GM23338 (cell line): ENCODE measurements at regions not wholly inside any gene's neighbourhood (a gene's known extent, or its start where the extent isn't known, plus 50 kb on each side); places are given as distances from the start of the nearest gene placed in this dataset.

ENCODE experiments used
- ATAC-seq: fragments of 200-7000 bp; cut with Tn5 transposase; 3 replicates; pipeline ENCODE4 v1.9.1; 2020
- DNase-seq: peaks from one replicate; pipeline ENCODE4 v3.0.0-alpha.2; 2015; ENCODE audit warnings: low spot score
- H2AFZ ChIP-seq: fragments of 200-600 bp; sonication (generic); 2 replicates; pipeline ENCODE4 v1.8.0; 2016; ENCODE audit warnings: antibody characterized with exemption, mild to moderate bottlenecking, moderate library complexity
- H3F3A ChIP-seq: fragments of 200-600 bp; sonication (generic); replicated peaks from 2 replicates; pipeline ENCODE4 v1.8.0; 2017; ENCODE audit warnings: antibody characterized with exemption, mixed run types, low read depth
- H3K27ac ChIP-seq: fragments of 200-600 bp; sonication (generic); 2 replicates; pipeline ENCODE4 v1.6.1; 2016; ENCODE audit warnings: low read depth
- H3K27me3 ChIP-seq: fragments of 200-600 bp; sonication (generic); 2 replicates; pipeline ENCODE4 v1.8.0; 2016; ENCODE audit warnings: mild to moderate bottlenecking, mixed run types, moderate library complexity; ENCODE audit not compliant: insufficient read depth
- H3K36me3 ChIP-seq: fragments of 200-600 bp; sonication (generic); 2 replicates; pipeline ENCODE4 v1.8.0; 2016; ENCODE audit warnings: mild to moderate bottlenecking; ENCODE audit not compliant: insufficient read depth
- H3K4me1 ChIP-seq: fragments of 200-600 bp; sonication (generic); 2 replicates; pipeline ENCODE4 v1.8.0; 2016; ENCODE audit warnings: mild to moderate bottlenecking, moderate library complexity; ENCODE audit not compliant: insufficient read depth
- H3K4me2 ChIP-seq: fragments of 200-600 bp; sonication (generic); 2 replicates; pipeline ENCODE4 v1.7.1; 2017; ENCODE audit warnings: mixed run types
- H3K4me3 ChIP-seq: fragments of 200-600 bp; sonication (generic); 2 replicates; pipeline ENCODE4 v1.6.1; 2016; ENCODE audit warnings: mixed run types
- H3K79me2 ChIP-seq: fragments of 200-600 bp; sonication (generic); replicated peaks from 2 replicates; pipeline ENCODE4 v1.8.0; 2017; ENCODE audit warnings: mild to moderate bottlenecking; ENCODE audit not compliant: insufficient read depth
- H3K9me2 ChIP-seq: fragments of 200-600 bp; sonication (generic); 2 replicates; pipeline ENCODE4 v1.8.0; 2017; ENCODE audit not compliant: insufficient read depth
- H4K20me1 ChIP-seq: fragments of 200-600 bp; sonication (generic); replicated peaks from 2 replicates; pipeline ENCODE4 v1.8.0; 2017; ENCODE audit warnings: mild to moderate bottlenecking; ENCODE audit not compliant: insufficient read depth
- H3K27ac Mint-ChIP-seq: 2 replicates; pipeline ENCODE4 v1.8.0; 2020; ENCODE audit warnings: inconsistent platforms, mild to moderate bottlenecking, moderate library complexity, mixed read lengths
- H3K27me3 Mint-ChIP-seq: 3 replicates; pipeline ENCODE4 v1.8.0; 2022; ENCODE audit warnings: low read depth, mild to moderate bottlenecking, moderate library complexity, mixed read lengths, inconsistent platforms; ENCODE audit not compliant: insufficient read depth, poor library complexity
- H3K36me3 Mint-ChIP-seq: 3 replicates; pipeline ENCODE4 v1.8.0; 2021; ENCODE audit warnings: low read depth, mild to moderate bottlenecking, inconsistent platforms, moderate library complexity, mixed read lengths
- H3K4me1 Mint-ChIP-seq: 3 replicates; pipeline ENCODE4 v1.8.0; 2020; ENCODE audit warnings: mild to moderate bottlenecking, inconsistent platforms, mixed read lengths
- H3K4me3 Mint-ChIP-seq: 3 replicates; pipeline ENCODE4 v1.8.0; 2021; ENCODE audit warnings: moderate library complexity, mild to moderate bottlenecking, inconsistent platforms, mixed read lengths
- H3K9me3 Mint-ChIP-seq: 3 replicates; pipeline ENCODE4 v1.8.0; 2020; ENCODE audit warnings: moderate library complexity, mild to moderate bottlenecking, inconsistent platforms, mixed read lengths
- CREB1 ChIP-seq: fragments of 250-450 bp; sonication (Bioruptor Pico); IDR thresholded peaks from 2 replicates; pipeline ENCODE4 v1.5.0; 2020; ENCODE audit warnings: low read depth, mild to moderate bottlenecking, moderate library complexity
- CTCF ChIP-seq, 2 experiments: fragments of 200-600 bp in 1 of 2; sonication (generic) in 1 of 2; conservative IDR thresholded peaks; 2 replicates each; pipeline versions ENCODE4 v1.5.1 to v1.6.1; 2016 to 2017; ENCODE audit warnings: antibody characterized with exemption in 2 of 2, low read depth in 2 of 2, mild to moderate bottlenecking in 2 of 2, moderate library complexity in 1 of 2
- EZH2 ChIP-seq: fragments of 200-600 bp; sonication (generic); IDR thresholded peaks from one replicate; pipeline ENCODE4 v1.8.0; 2017; ENCODE audit warnings: antibody characterized with exemption, mild to moderate bottlenecking, low read depth; ENCODE audit not compliant: unreplicated experiment
- EZH2phosphoT487 ChIP-seq: fragments of 200-600 bp; sonication (generic); IDR thresholded peaks from one replicate; pipeline ENCODE4 v1.8.1; 2018; ENCODE audit warnings: antibody characterized with exemption; ENCODE audit not compliant: unreplicated experiment
- JUNB ChIP-seq: IDR thresholded peaks from one replicate; pipeline ENCODE4 v1.6.1; 2016; ENCODE audit warnings: antibody characterized with exemption; ENCODE audit not compliant: unreplicated experiment
- NANOG ChIP-seq: IDR thresholded peaks from 2 replicates; pipeline ENCODE4 v1.6.1; 2016; ENCODE audit warnings: antibody characterized with exemption, borderline replicate concordance
- POLR2AphosphoS5 ChIP-seq: IDR thresholded peaks from 2 replicates; pipeline ENCODE4 v1.6.1; 2016; ENCODE audit warnings: antibody characterized with exemption, low read depth
- STAT1 ChIP-seq: IDR thresholded peaks from one replicate; pipeline ENCODE4 v1.6.1; 2016; ENCODE audit warnings: antibody characterized with exemption; ENCODE audit not compliant: unreplicated experiment
- ZNF114 ChIP-seq: fragments of 250-450 bp; sonication (Bioruptor Pico); IDR thresholded peaks from 2 replicates; pipeline ENCODE4 v1.5.0; 2020; ENCODE audit warnings: mild to moderate bottlenecking, moderate library complexity
- ZNF331 ChIP-seq: fragments of 250-450 bp; sonication (Bioruptor Pico); IDR thresholded peaks from 2 replicates; pipeline ENCODE4 v1.5.0; 2020; ENCODE audit warnings: low read depth, mild to moderate bottlenecking, moderate library complexity
- TF ChIP-seq, protein P1 (sequence below): IDR thresholded peaks from one replicate; pipeline ENCODE4 v1.6.1; 2018; ENCODE audit warnings: antibody characterized with exemption; ENCODE audit not compliant: unreplicated experiment
- TF ChIP-seq, protein P2 (sequence below): IDR thresholded peaks from 2 replicates; pipeline ENCODE4 v1.6.1; 2016; ENCODE audit warnings: antibody characterized with exemption

GRCh38 chr3:70614111-70614510, 301.7 kb upstream of the MDFIC2 start:
- H4K20me1 ChIP-seq = no peaks in the 10 kb centered on the region
- Mint-ChIP-seq H3K4me3 (no peak overlapping the region), H3K9me3 (peaks cover 30% of the 10 kb centered on the region), H3K27ac (peak overlapping the region; percentile 76), H3K36me3 (peaks cover 48% of the 10 kb centered on the region), H3K27me3 (peaks cover 8% of the 10 kb centered on the region), H3K4me1 (peaks cover 20% of the 10 kb centered on the region)
- H2AFZ ChIP-seq = no peak overlapping the region
- no peak overlapping the region for H3K4me3 ChIP-seq
- peak; percentile 13 to 50; a peak in 2 of 4 replicates for TF ChIP-seq CTCF (conservative IDR thresholded peaks at IDR 0.05; ENCODE audit: low read depth in 2 of 2)
- TF ChIP-seq STAT1 = no peak
- ATAC-seq (no peak), DNase-seq (peak; percentile 26)
- no peaks in the 10 kb centered on the region for H3F3A ChIP-seq
- H3K27ac ChIP-seq = no peak overlapping the region; the same call in 1 of the 2 replicates
- H3K27me3 ChIP-seq = no peaks in the 10 kb centered on the region
- H3K79me2 ChIP-seq = no peaks in the 10 kb centered on the region
- H3K9me2 ChIP-seq = peaks cover 26% of the 10 kb centered on the region
- peaks cover 12% of the 10 kb centered on the region; the same call in 1 of the 2 replicates for H3K4me1 ChIP-seq
- no peak overlapping the region for H3K4me2 ChIP-seq
- H3K36me3 ChIP-seq = no peaks in the 10 kb centered on the region

GRCh38 chr3:70612920-70613319, 300.5 kb upstream of the MDFIC2 start:
- DNase-seq = no peak
- peaks cover 48% of the 10 kb centered on the region for H3K36me3 Mint-ChIP-seq
- H3K4me3 Mint-ChIP-seq = no peak overlapping the region
- ATAC-seq = no peak
- Histone ChIP-seq H4K20me1 (no peaks in the 10 kb centered on the region), H3K9me2 (peaks cover 24% of the 10 kb centered on the region), H3K79me2 (no peaks in the 10 kb centered on the region), H3K27me3 (no peaks in the 10 kb centered on the region), H3K36me3 (no peaks in the 10 kb centered on the region), H3K4me3 (no peak overlapping the region), H3K4me2 (no peak overlapping the region), H2AFZ (no peak overlapping the region), H3K27ac (no peak overlapping the region), H3K4me1 (peaks cover 12% of the 10 kb centered on the region; the same call in 1 of the 2 replicates), H3F3A (no peaks in the 10 kb centered on the region)
- H3K27me3 Mint-ChIP-seq = peaks cover 8% of the 10 kb centered on the region
- peaks cover 20% of the 10 kb centered on the region for H3K4me1 Mint-ChIP-seq
- no peak overlapping the region for H3K27ac Mint-ChIP-seq
- H3K9me3 Mint-ChIP-seq = peaks cover 30% of the 10 kb centered on the region
- TF ChIP-seq, protein P1, sequence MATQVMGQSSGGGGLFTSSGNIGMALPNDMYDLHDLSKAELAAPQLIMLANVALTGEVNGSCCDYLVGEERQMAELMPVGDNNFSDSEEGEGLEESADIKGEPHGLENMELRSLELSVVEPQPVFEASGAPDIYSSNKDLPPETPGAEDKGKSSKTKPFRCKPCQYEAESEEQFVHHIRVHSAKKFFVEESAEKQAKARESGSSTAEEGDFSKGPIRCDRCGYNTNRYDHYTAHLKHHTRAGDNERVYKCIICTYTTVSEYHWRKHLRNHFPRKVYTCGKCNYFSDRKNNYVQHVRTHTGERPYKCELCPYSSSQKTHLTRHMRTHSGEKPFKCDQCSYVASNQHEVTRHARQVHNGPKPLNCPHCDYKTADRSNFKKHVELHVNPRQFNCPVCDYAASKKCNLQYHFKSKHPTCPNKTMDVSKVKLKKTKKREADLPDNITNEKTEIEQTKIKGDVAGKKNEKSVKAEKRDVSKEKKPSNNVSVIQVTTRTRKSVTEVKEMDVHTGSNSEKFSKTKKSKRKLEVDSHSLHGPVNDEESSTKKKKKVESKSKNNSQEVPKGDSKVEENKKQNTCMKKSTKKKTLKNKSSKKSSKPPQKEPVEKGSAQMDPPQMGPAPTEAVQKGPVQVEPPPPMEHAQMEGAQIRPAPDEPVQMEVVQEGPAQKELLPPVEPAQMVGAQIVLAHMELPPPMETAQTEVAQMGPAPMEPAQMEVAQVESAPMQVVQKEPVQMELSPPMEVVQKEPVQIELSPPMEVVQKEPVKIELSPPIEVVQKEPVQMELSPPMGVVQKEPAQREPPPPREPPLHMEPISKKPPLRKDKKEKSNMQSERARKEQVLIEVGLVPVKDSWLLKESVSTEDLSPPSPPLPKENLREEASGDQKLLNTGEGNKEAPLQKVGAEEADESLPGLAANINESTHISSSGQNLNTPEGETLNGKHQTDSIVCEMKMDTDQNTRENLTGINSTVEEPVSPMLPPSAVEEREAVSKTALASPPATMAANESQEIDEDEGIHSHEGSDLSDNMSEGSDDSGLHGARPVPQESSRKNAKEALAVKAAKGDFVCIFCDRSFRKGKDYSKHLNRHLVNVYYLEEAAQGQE = no peak
- TF ChIP-seq STAT1 (no peak), NANOG (no peak), CTCF (conservative IDR thresholded peaks at IDR 0.05; ENCODE audit: low read depth in 2 of 2) (no peak), POLR2AphosphoS5 (no peak), JUNB (no peak), EZH2phosphoT487 (no peak), ZNF114 (CRISPR knock-in tag) (no peak), ZNF331 (no peak), EZH2 (no peak), CREB1 (CRISPR knock-in tag) (no peak)
- TF ChIP-seq, protein P2, sequence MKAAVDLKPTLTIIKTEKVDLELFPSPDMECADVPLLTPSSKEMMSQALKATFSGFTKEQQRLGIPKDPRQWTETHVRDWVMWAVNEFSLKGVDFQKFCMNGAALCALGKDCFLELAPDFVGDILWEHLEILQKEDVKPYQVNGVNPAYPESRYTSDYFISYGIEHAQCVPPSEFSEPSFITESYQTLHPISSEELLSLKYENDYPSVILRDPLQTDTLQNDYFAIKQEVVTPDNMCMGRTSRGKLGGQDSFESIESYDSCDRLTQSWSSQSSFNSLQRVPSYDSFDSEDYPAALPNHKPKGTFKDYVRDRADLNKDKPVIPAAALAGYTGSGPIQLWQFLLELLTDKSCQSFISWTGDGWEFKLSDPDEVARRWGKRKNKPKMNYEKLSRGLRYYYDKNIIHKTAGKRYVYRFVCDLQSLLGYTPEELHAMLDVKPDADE = no peak
